Stimulated activated CD4-positive, alpha-beta T cell treated with anti-CD3 and anti-CD28 coated beads, Interleukin-15, amount 100 ng/mL, for 24 hours (primary cell): ENCODE measurements at regions not wholly inside any gene's neighbourhood (a gene's known extent, or its start where the extent isn't known, plus 50 kb on each side); places are given as distances from the start of the nearest gene placed in this dataset.

Experiments
- DNase-seq: peaks from one replicate; pipeline ENCODE4 v3.0.0-alpha.2; 2020

DNA sequence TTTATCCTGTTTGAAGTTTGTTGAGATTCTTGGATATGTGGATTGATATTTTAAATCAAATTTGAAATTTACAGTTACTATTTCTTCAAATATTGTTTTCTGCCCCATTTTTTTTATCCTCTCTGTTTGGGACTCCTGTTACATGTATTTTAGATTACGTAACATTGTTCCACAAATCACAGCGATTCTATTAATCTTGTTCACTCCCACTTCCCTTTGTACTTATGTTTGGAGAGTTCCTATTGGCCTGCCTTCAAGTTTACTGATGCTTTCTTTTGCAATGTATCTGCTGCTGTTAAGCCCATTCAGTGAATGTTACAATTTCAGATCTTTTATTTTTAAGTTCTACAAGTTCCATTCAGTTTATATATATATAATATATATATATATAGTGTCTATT is 288.3 kb upstream of the TNRC6C start:
- no peak for DNase-seq

DNA sequence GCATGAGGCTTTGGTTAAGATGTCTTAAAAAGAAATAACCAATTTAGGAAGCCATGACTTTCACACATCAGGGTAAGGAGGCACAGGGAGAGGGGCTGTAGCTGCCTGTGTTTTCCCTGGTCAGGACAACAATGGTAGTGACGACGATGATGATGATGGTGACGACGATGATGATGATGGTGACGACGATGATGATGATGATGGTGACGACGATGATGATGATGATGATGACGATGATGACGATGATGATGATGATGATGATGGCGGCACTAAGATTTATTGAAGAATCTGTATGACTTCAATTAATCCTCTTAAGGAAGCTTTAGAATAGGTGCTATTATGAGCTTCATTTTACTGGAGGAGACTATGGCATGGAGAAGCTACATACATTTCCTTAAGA is 284.1 kb upstream of the TNRC6C start:
- DNase-seq = no peak

DNA sequence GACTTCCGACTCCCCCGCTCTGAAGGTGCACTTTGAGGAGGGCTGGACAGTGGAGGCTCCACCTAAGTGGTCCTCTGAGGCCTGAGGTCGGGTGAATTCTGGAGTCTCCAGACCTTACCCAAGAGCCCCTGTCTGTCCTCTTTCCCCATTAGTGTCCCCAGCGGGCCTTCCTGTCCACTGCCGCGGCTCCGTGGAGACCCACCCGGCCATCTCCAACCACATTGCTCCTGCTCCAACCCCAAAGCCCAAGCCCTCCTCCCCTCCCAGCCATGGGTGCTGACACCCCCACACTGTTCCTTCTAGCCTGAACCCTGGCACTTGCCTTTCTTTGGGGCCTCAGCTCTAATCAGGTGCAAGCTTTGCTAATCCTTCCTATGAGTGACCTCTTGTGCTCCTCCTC is 283.1 kb upstream of the TNRC6C start:
- no peak for DNase-seq

DNA sequence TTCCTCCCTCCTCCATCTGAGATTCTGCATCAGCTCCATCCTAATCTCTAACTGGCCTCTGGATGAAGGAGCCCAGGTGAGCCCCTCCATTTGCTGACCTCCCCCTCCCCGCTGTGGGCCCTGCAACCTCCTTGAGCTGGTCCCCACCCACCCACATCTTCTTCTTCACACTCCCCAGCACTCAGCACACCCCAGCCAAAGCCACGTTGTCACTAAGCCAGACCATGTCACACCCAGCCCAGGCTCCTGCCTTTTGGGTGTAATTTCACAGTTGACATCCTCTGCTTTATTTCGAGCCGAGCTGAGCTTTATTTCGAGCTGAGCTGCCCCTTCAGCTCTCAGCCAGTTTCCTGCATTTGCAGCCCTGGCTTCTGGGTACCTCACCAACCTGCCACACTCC is 282.7 kb upstream of the TNRC6C start:
- DNase-seq = no peak

DNA sequence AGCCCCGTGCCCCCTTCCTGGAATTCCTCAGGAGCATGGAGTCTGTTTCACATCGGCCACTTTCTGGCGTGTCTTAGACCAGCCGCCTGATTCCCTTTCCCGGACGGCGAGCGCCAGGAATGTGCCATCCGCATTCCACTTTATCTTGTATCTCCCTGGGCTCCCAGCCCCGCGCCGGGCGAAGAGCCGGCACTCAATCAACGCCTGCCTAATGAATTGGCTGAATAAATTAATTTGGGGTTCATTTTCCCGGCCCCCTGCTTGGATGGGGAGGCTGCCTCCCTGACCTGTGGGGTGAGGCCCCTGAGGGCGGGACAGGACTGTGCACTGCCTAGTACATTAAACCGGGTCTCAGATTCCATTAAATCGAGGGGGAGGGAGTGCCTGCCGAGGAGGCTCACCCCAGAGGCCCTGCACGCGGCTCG is 282.3 kb upstream of the TNRC6C start:
- no peak for DNase-seq

DNA sequence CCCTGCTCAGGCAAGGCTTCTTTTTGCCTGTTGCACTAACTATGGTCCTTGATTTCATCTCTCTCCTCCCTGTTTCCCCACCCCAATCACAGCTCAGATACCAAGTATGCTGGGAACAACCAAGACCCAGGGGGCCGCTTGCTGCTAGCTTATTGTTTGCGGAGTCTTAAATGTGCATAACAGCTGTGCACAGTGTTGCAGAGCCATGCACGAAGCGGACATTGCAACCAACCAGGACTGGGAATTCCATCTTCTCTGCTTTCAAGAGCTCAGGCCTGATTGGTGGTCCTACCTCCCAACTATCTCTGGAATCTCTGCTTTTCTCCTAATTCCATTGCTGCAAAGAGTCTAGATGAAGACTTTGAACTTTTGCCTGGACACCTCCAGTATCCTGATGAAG is 281.3 kb upstream of the TNRC6C start:
- no peak for DNase-seq

DNA sequence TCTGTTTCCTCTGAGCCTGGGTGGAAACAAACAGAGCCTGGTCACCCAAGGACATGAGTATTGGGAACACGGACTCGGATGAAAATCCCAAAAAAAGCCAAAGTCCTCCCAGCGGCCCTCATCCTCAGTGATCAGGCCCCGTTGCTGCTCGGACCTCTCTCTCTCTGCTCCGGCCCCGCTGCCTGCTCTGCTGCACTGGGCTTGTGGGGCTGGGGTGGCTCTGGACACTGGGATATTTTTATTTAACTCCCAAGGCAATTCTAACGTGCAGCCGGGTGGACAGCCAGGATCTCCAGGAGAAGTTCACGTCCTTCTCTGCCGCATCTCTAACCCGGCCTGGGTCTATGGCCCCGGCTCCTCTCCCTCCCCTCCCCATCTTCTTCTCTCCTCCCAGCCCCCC is 280.9 kb upstream of the TNRC6C start:
- no peak for DNase-seq

DNA sequence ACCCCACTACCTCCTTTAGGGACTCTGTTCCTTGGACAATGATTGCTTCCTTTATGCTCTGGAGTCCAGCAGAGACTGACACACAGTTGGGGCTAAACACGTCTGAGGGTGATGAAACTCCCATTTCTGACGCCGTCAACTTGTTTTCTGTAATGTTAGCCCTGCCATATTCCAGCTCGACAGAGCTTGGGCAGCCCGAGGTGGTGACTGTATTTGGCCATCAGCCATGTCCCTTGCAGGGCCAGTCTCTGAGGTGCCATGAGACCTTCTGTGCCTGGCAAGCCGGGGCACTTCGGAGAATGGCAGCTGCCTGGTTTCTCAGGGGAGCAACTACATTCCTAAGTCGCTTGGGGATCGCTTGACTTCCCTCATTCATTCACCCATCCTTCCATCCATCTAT is 278.9 kb upstream of the TNRC6C start:
- no peak for DNase-seq

DNA sequence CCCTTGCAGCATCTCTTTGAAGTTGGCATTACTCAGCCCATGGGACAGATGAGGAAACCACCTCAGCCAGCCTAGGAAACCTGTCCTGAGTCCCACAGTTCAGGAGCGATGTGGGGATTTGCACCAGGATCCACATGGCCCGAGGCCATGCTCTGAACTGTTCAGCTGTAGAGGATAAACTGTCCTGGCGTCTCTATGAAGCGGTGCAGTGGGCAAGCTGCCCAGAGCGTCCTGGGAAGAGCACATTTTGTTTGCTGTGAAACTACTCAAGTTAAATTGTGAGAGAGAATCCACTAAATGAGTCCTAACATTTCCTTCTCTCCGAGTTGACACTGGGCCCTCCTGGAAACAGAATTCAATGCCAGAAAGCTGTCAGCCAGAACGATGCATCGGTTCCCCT is 276.6 kb upstream of the TNRC6C start:
- DNase-seq = no peak

DNA sequence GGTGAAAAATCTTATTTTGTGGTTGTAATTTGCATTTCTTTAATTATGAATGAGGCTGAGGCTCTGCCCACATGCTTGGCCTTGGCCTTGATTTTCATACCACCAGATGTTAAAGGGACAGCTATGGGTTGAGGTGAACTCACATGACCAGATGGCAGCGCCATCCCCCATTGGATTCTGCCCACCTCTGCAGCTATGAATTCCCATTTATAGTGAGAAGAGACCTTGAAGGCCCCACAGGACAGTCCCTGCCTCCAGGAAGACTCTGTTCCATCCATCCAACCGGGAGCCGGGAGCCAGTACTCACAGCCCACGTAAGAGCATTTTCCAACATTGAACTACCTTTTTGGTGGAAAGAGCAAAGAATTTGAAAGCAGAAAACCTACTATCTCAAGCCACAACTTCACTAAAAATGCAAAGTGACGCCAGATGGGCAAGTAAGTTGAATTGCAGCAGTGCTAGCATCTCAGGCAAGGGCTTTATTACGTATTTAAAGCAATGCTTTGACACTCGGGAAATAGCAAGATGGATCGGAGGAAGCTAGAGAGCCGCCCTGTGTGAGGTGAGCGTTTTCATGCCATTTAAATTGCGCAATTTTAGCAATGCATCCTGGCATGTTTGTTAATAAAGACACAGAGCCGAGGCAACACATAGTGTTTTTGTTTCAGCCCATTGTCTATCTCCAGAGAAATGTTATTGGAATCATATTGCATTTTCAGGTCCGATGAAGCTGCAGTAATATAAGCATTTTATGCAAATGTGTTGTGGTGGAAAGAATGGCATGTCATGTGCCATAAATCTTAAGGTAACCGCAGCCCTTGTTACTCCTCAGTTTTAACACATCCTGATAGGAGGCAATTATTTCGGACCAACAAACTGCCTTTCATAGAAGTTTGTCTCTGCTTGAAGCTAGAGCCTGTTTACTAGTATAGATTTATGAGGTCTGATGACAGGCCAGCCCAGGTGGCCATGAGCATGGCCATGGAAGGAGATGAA is 273.4 kb upstream of the TNRC6C start:
- DNase-seq = no peak

DNA sequence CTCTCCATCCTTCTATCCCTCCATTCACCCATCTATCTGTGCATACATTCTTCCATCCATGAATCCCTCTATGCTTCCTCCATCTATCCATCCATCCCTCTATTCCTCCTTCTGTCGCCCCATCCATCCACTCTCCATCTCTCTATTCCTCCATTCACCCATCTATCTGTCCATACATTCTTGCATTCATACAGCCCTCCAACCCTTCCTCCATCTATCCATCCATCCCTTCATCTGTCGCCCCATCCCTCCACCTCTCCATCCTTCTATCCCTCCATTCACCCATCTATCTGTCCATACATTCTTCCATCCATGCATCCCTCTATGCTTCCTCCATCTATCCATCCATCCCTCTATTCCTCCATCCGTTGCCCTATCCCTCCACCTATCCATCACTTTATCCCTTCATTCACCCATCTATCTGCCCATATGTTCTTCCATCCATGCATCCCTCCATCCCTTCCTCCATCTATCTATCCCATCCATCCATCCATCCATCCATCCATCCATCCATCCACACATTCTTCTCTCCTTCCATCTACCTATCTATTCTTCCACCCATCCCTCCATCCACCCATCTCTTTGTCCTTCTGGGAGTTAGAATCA is 272.5 kb upstream of the TNRC6C start:
- DNase-seq = no peak

DNA sequence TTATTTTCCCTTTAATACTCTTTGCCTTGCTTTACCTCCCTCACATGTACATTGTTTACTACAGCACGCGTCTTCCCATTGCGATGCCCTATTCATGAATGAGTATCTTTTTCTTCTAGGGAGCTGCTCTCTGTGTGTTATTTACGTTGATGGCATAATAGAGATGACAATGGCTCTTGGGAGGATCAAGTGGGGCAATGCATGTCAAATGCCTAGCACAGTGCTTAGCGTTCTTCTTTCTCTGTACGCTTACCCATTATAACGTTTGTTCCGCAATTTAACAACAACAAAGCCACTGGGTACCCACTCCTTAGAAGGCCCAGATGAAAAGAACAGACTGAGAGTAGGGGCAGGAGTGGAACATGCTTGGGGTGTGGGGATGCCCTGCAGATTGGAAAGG is 271.6 kb upstream of the TNRC6C start:
- DNase-seq = no peak

DNA sequence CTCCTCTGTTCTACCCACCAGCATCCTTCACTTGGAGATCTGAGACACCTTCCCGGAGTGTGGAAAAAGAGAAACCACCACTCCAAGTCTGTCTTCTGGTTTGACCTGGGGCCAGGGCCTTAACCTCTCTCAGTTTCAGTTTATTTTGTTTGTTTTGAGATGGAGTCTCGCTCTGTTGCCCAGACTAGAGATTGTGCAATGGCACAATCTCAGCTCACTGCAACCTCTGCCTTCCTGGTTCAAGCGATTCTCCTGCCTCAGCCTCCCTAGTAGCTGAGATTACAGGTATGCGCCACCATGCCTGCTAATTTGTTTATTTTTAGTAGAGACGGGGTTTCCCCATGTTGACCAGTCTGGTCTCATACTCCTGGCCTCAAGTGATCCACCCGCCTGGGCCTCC is 271.1 kb upstream of the TNRC6C start:
- DNase-seq = no peak

DNA sequence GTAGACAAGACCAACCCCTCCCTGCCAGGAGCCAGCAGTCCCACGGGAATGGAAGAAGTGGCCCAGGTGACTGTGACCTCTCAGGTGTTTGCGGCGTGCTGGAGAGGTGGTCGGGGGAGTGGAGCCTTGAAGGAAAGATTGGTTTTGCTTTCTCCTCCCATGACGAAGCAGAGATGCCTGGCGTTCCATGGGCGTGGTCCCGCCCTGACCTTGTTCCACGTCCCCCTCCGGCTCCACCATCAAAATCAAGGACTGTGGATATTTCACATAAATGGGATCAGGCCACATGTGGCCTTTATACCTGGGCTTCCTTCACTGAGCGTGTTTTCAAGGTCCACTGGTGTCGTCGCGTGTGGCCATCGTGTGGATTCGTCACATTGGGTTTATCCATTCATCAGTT is 270.6 kb upstream of the TNRC6C start:
- no peak for DNase-seq

DNA sequence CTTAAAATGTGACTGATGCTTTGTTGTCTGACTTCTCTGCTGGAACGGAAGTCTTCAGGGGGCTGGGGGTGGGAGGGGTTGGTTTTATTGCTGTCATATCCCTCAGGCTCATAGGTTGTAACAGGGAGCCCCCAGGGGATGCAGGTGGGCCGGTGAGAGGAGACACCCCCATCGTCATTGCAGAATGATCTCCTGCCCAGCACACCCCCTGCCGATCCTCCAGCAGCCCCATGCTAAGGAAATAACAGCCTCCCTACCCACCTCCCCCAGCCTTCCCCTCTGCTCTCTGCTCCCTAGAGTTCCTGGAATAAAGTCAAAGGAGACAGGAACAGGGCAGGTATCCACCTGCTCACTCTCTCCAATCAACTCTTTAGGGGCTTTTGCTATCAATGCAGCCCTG is 270.1 kb upstream of the TNRC6C start:
- no peak for DNase-seq

DNA sequence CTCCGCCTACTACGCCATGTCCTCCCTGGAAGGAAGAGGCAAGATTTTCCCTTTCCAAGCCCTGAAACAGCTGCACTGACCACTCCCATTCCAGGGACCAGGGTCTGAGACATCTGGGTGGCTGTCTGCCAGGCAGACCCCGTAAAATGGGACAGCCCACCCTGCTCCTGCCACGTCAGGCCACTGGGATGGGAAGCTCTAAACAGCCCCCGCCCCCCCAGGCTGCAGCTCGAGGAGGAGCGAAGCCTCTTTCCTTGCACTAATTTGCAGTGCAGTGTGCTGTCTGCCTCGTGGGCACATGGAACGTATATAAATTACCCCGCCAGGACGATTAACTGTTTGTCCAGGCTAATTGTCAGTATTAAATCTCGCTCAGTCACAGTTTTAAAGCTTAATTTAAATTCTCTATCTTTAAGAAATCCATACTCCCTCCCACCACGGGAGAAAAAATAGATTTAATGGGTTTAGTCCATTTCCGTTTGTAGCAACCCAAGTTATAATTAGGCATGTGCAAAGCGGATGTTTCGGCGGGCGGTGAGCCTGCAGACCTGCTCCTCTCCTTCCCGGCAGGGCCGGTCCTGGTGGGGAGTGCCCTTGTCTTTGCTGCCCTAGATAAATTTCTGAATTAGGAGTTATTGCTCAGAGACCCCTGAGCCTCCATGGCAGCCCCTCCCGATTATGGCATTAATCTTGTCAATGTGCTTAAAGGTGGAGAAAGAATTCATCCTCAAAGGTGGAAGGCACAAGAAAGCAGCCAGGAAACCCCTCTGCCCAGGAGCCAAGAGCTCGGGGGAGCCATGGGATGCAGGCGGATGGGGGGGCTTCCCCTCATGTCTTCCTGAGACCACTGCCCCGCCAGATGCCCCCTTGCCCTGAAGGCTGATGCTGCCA is 268.0 kb upstream of the TNRC6C start:
- peak; percentile 40 for DNase-seq

DNA sequence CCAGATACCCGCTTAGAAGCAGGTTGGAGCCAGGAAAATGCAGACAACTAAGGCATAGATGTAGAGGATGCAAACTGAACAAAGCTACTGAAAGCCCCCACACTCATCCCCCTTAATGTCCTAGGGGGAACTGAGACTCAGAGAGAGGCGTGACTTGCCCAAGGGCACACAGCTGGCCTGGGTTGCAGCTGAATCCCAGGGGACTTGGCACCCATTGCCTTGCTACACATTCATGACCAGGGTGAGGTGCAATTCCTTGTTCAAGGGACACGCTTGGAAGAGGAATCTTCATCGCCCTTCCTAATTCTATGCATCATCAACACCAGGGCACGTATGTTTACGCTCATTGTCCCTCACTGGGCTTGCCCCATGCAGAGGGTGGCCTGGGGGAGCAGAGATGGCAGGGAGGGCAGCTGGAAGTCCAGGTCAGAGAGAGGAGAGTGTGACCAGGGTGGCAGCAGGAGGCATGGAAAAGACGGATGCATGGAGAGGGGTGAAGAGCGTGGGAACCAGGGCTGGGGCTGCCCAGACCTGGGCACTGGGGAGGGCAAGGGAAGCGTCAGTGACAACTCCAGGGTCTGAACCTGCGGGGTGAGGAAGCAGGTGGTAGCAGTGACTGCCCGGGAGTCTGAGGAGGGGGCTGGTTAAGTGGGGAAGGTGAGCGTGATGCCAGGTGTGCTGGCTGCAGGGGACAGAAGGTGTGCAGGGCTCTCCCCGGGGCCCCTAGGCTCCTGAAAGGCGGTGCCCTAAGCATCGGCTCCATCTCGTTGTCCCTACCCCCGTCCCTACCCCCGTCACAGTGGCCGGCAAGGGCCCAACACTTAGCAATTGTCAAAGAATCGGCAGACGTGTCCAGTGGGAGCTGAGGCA is 267.1 kb upstream of the TNRC6C start:
- no peak for DNase-seq

DNA sequence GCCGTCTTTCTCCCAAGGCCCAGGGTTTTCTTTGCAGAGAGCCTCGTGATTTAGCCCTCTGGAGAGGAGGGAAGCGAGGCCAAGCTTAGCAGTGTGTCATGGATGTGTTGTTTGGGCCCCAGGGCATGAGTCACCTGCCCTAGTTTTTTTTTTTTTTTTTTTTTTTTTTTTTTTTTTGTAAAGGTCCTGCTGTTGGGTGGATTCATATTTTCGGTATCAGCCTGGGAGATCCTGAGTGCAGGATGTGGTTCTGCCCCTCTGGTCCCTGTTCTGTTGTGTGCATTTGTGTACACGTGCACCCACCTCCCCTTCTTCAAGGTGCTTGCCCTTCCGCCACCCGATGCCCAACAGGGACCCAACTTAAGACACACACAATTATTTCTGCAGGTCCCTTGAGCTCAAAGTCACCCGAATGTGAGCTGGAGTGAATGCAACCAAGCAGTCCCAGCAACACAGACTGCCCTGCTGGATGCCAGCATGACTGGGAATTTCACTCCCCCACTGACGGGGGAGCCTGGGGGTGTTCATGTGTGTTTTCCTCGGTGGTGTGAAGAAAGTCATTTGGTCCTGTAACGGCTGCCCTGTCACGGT is 265.8 kb upstream of the TNRC6C start:
- no peak for DNase-seq

DNA sequence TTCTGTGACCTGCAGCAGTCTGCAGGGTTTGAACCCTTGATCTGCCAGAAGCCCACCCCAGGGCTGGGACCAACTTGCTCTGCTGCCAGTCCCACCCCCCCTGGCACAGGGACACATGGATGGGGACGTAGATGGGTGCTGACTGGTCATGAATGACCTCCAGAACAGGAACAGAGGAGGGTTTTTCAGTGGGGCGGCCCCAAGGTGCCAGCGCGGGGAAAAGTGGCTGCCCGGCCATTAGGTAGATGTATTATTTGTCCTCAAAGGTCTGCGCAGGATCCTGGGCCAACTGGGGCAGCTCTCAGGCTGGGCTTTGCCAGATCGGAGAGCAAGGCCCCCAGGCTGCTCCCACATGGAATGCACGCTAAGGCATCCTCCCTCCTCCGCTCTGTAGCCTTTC is 265.2 kb upstream of the TNRC6C start:
- no peak for DNase-seq

DNA sequence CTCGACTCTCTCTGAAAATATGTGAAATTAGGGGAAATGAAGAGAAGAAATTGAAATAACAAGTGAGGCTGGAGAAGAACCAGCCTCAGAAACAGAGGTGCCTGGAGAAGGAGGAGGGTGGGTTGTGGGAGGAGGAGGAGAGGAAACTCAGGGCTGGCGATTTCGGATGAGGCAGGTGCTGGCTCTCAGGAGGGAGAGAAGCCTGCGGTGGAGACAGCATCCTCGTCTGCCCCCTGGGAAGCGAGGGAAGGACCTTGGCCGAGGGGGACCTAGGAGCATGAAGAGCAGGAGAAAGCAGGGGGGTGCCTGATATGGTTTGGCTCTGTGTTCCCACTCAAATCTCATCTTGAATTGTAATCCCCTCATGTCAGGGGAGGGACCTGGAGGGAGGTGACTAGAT is 264.7 kb upstream of the TNRC6C start:
- no peak for DNase-seq

DNA sequence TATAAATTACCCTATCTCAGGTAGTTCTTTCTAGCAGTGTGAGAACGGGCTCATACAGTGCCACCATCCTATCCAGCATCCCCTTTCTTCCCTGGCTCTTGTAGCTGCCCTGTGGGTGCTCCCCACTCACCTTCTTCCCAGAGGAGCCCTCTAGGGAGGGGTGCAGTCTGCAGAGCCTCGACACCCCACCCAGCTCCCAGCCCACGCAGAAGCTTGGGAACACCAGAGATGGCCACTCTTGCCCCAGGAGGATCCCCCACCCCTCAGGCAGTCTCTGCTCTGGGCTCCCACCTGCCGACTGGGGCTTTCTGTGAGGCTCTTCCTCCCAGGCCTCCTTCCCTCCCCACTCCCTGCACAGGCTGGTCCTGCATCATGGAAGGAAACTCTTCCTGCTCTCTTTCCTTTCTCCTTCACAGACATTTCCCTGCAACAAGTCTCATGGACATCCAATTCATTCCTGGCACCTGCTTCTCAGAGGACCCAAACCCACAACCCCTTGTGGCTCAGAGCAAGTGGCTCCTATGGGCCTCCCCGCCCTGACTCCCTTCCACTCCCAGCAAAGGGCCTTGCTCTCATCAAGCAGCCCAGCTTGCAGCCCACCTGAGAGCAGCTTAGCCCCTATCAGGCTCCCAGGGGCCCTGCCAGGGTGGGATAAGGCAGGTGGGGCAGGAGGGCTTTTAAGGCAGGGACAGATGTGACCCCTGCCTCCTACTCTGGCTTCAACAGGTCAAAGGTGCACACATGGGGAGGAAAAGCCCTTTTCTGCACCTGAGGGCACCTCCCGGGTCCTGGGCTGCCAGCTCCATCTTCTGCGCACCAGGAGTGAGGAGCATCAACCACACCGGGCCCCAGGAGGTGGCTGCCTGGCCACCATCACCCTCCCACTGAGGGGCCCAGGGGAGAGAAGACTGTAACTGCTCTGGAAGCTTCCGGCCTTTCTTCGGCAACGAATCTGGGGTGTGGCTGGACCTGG is 263.8 kb upstream of the TNRC6C start:
- DNase-seq = no peak
